ENCODE measurements at regions not wholly inside any gene's neighbourhood (a gene's known extent, or its start where the extent isn't known, plus 50 kb on each side); places are given as distances from the start of the nearest gene placed in this dataset.

DNA sequence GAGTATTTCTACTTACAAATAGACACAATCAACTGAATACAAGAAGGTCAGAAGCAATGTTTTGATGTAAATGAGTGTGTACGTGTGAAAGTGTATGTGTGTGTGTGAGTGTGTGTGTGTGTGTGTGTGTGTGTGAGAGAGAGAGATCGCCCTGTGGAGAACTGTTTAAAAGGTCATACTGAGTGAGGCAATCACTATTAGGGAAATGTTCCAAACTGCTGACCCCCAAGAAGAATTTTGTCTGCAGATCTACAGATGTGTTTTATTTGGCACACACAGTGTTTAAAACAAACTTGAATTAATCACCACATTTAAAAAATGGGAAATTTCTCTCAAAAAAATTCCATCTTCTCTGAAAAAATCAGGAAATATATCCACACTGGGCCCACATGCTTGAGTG, 1069.1 kb downstream of the SLC6A15 start:
- TF ChIP-seq, protein P1, sequence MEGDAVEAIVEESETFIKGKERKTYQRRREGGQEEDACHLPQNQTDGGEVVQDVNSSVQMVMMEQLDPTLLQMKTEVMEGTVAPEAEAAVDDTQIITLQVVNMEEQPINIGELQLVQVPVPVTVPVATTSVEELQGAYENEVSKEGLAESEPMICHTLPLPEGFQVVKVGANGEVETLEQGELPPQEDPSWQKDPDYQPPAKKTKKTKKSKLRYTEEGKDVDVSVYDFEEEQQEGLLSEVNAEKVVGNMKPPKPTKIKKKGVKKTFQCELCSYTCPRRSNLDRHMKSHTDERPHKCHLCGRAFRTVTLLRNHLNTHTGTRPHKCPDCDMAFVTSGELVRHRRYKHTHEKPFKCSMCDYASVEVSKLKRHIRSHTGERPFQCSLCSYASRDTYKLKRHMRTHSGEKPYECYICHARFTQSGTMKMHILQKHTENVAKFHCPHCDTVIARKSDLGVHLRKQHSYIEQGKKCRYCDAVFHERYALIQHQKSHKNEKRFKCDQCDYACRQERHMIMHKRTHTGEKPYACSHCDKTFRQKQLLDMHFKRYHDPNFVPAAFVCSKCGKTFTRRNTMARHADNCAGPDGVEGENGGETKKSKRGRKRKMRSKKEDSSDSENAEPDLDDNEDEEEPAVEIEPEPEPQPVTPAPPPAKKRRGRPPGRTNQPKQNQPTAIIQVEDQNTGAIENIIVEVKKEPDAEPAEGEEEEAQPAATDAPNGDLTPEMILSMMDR (IDR thresholded peaks at IDR 0.05; ENCODE audit: borderline replicate concordance, insufficient read depth, low read depth, low read length) = no peak

DNA sequence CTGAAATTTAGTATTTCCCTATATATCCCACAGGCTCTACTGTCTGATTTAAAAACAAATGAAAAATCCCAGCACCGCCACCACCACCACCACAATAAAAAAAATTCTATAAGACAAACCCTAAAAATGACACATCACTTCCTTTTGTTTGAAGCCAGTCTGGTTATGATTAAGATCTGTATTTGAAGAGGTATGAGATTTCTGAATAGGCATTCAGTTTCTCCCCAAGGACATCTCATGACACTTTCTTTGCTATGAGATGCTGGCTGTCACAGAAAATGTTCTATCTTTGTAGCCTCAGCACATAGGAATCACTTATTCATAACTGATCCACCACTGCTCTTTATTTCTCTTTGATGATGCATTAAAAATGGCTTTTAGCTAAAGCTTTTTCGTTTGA, 1071.0 kb downstream of the SLC6A15 start:
- no peak overlapping the region for H3K4me3 ChIP-seq (ENCODE audit: low read depth, low read length)
- TF ChIP-seq, protein P1 (IDR thresholded peaks at IDR 0.05; ENCODE audit: borderline replicate concordance, insufficient read depth, low read depth, low read length) = no peak

More for the DNA sequence above, 1069.1 kb downstream of the SLC6A15 start:
- H3K4me3 ChIP-seq (ENCODE audit: low read depth, low read length) = no peak overlapping the region

DNA sequence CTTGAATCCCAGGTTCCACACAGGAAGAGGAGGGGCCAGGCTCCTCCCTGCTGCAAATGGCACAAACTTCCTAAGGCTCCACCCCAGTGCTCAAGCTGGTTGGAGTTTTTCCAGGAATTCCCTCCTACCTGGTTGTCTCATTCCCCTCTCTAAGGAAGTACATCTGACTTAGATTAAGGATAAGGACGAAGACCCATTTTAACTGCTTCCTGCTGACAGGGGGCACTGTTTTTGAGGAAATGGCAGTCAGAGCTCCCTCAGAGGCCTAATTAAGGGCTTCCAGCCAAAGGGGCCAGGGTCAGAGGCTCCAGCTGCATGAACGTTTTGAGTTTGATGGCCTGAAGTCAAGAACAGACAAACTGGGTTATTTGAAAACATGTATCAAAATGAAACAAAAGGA, 1084.7 kb downstream of the SLC6A15 start:
- TF ChIP-seq, protein P1 (IDR thresholded peaks at IDR 0.05; ENCODE audit: borderline replicate concordance, insufficient read depth, low read depth, low read length) = no peak
- no peak overlapping the region for H3K4me3 ChIP-seq (ENCODE audit: low read depth, low read length)

DNA sequence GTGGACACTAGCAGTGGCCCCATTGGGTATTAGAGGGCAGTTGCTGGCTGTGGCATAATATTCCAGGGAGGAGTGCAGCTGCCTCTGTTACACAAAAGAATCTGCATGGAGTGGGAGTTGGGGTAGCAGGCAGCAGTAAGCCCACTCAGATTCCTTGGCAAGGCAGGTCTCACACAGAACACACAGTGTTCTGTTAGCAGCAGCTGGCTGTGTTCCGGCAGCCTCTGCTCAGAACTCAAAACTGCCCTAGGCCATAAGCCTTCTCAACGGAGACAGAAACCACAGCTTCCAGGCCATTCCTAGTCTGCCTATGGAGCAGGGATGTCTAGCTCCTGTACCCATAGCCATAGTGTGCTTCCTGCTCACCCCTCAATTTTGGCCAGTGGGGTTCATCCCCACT, 1085.4 kb downstream of the SLC6A15 start:
- TF ChIP-seq, protein P1 (IDR thresholded peaks at IDR 0.05; ENCODE audit: borderline replicate concordance, insufficient read depth, low read depth, low read length) = no peak
- H3K4me3 ChIP-seq (ENCODE audit: low read depth, low read length) = no peak overlapping the region

DNA sequence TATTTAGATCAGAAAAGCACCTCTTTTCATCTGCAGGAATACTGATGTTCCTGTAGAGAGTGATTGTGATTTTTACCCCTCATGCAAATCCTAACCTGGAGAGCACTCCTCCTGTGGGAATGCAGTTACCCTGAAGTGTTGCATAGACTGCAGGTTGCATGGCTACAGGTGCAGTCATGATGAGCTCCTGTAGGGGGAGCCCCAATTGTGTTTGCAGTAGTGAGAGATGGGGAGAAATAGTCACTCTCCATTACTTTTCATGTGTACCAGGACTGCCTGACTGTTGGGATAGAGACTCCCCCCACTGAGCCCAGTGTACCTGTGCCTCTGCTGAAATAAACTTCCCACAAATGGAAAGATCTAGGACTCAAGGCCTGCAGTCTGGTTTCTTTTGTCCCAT, 1086.5 kb downstream of the SLC6A15 start:
- no peak overlapping the region for H3K4me3 ChIP-seq (ENCODE audit: low read depth, low read length)
- TF ChIP-seq, protein P1 (IDR thresholded peaks at IDR 0.05; ENCODE audit: borderline replicate concordance, insufficient read depth, low read depth, low read length) = peak; percentile 84

DNA sequence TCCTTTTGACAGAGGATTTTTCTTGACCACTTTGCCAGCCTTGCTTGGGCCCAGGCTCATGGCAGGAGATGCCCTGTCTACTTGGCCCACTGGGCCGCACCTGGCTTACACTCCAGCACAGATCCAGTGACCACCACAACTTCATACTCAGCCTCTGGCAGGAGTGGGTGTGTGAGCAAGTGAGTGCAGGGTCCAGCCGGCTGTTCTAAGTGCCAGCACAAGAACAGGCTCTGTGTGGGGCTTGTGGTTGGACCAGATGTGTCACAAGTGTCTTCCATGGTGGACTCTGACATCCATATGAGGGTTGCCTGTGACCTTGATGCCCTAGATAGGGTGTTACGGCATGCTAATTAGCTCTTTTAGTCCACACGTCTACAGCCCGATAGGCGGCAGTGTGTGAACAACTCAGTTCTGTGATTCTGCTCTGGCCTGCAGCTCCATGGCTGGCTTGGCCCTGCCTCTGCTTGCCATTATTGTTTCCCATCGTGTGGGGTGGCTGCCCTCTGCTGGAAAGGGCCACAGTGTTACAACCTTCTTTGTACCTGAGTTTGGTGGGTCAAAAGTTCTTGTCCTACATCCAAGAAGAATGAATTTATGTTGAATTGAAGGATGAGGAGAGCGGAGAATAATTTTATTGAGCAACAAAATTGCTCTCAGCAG, 1089.1 kb downstream of the SLC6A15 start:
- TF ChIP-seq, protein P1 (IDR thresholded peaks at IDR 0.05; ENCODE audit: borderline replicate concordance, insufficient read depth, low read depth, low read length) = peak; percentile 44; the same call in 1 of the 2 replicates
- H3K4me3 ChIP-seq (ENCODE audit: low read depth, low read length) = no peak overlapping the region

DNA sequence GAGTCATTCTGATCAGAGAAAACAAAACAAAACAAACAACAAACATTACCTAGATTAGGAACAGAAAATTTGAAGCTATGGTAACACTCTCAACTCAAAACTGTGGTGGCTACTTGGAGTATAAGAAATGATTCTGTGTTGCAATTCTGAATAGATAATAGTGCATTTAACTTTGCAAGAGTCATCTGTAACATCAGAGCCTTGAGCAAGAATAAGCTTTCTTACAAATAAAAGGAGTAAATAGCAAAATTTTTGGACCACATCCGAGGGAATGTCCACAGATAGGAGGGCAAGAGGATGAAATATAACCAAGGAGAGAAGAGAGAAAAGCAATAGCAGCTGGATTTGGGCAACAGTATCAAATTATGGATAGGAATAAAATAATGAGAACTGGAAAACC, 1090.6 kb downstream of the SLC6A15 start:
- TF ChIP-seq, protein P1 (IDR thresholded peaks at IDR 0.05; ENCODE audit: borderline replicate concordance, insufficient read depth, low read depth, low read length) = no peak

More for the DNA sequence above, 1090.6 kb downstream of the SLC6A15 start:
- no peak overlapping the region for H3K4me3 ChIP-seq (ENCODE audit: low read depth, low read length)
